ENCODE measurements at regions not wholly inside any gene's neighbourhood (a gene's known extent, or its start where the extent isn't known, plus 50 kb on each side); places are given as distances from the start of the nearest gene placed in this dataset.

DNA sequence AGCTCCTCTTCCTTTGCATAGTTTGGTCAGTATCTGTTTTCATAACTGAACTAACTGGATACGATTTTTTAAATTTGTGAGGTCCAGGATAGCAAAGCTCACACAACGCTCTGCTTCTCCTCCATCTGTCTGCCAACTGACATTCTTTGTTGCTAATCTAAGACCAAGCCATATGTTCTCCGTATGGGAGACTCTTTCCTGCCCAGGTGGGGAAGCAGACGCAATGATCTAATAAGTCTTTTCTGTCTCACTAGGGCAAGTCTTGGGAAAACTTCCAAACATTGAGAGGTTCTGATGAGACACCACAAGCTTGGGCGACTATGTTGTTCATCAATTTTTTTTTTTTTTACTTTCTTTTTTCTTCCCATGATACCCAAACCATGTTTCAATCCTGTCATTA is 558.5 kb downstream of the EFNA5 start:
- H3K27ac ChIP-seq: no peak overlapping the region
- TF ChIP-seq CTCF (conservative IDR thresholded peaks at IDR 0.05) (no peak), ZFX (IDR thresholded peaks at IDR 0.05) (no peak)

GRCh38 chr5:107104040-107104995 is 566.4 kb downstream of the EFNA5 start:
- no peak overlapping the region for H3K27ac ChIP-seq
- TF ChIP-seq CTCF (conservative IDR thresholded peaks at IDR 0.05) (peak; percentile 63), ZFX (IDR thresholded peaks at IDR 0.05) (no peak)

DNA sequence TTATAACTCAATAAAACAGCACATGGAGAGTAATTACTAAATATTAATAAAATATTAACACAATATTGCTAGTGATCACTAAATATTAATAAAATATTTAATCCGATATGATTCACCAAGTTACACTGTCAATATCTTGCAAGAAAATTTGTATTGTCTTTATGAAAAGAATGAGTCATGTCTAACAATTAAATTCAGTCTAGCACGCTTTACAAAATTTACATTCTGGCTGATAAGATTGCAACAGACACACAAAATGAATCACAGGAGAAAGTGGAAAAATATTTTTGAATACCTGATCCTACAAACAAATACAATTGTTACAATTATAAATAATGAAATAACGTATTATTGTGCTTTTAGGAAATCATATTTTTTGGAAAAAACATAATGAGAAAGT is 567.2 kb downstream of the EFNA5 start:
- no peak overlapping the region for H3K27ac ChIP-seq
- TF ChIP-seq ZFX (IDR thresholded peaks at IDR 0.05) (no peak), CTCF (conservative IDR thresholded peaks at IDR 0.05) (no peak)

DNA sequence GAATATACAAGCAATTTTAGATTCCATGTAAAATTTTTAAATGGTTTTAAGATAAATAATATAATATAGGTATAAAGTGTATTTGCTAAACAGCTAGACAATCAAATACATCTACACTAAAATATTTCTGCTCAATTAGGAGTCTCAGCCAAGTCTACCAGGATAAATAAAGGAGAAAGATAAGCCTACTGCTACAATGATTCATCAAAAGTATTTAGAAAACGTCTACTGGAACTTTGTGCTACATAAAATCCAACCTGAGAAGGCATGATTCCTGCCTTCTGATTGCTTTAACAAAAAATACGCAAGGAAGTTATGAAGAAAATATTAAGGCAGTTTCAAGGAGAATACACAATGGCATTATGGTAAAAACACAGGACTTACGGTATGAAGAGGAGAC is 570.6 kb downstream of the EFNA5 start:
- no peak overlapping the region for H3K27ac ChIP-seq
- TF ChIP-seq ZFX (IDR thresholded peaks at IDR 0.05): no peak
- no peak for TF ChIP-seq CTCF (conservative IDR thresholded peaks at IDR 0.05)

DNA sequence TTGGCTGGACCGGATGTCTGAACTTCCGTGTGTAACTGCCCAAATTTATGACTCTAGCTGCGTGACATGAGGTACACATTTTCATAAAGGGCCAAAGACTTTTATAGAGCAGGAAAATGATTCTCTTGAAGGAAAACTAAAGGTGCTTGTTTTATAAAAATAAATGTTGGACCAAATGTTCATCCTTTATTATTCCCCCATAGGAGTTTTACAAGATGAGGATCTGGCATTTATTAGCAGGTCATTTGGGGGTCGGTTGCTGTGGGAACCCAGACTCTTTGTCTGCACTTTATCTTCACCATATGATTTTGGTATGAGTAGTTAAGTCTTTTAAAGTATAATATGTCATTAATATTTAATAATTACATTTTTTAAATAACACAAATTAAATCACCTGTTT is 571.2 kb downstream of the EFNA5 start:
- no peak for TF ChIP-seq CTCF (conservative IDR thresholded peaks at IDR 0.05)
- no peak for TF ChIP-seq ZFX (IDR thresholded peaks at IDR 0.05)
- H3K27ac ChIP-seq: no peak overlapping the region

DNA sequence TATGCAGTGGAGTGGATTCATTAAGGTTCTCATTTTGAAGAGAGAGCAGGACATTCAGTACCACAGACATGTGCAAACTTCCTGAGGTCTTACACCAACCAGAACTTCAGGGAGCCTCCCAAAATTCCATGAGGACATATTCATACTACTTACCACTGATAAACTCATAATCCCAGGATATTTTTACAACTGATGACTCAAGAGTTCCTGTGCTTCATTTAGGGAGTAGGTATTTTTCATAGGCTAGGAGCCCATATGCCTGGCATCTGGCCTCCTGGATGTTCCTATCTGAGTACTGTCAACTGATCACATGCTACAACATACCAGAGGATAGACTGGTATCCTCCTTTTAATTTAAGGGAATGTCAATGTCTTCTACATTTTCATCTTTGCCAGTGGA is 578.0 kb downstream of the EFNA5 start:
- TF ChIP-seq CTCF (conservative IDR thresholded peaks at IDR 0.05): no peak
- no peak for TF ChIP-seq ZFX (IDR thresholded peaks at IDR 0.05)
- H3K27ac ChIP-seq: no peak overlapping the region

DNA sequence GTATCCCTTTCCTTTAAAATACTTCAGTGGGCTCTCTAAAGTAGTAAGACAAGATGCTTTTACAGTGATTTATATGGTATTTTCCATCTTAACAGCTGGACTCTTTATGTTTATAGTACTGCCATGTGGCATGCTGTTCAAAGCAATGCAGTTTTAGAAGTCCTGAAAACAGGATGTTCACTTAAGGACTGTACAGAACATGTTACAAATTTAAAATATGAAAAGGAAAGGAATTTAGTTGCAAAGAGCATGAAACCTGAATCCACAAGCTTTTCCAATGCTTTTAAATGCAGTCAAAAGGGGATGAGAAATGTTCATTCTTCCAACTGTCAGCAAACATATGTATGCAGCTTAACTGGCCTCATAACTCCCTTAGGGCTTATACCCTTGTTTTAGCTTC is 580.2 kb downstream of the EFNA5 start:
- no peak overlapping the region for H3K27ac ChIP-seq
- TF ChIP-seq CTCF (conservative IDR thresholded peaks at IDR 0.05) (no peak), ZFX (IDR thresholded peaks at IDR 0.05) (no peak)
